ENCODE measurements at regions not wholly inside any gene's neighbourhood (a gene's known extent, or its start where the extent isn't known, plus 50 kb on each side); places are given as distances from the start of the nearest gene placed in this dataset.
A peak's percentile ranks its signal among the peaks of the same experiment; 100 is the strongest.

DNA sequence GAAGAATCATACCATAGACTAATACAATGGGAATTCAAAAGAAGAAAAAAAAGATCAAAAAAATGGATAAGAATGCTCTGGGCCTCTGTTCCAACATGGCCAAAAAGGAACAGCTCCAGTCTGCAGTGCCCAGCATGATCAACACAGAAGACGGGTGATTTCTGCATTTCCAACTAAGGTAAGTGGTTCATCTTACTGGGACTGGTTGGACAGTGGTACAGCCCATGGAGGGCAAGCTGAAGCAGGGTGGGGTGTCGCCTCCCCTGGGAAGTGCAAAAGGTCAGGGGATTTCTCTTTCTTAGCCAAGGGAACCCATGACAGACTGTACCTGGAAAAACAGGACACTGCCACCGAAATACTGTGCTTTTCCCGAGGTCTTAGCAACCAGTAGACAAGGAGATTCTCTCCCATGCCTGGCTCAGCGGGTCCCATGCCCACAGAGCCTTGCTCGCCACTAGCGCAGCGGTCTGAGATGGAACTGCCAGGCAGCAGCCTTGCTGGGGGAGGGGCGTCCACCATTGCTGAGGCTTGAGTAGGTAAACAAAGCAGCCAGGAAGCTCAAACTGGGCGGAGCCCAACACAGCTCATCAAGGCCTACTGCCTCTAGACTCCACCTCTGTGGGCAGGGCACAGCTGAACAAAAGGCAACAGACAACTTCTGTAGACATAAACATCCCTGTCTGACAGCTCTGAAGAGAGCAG lies 428.4 kb downstream of the MN1 start:
- TF ChIP-seq EP300 (IDR thresholded peaks at IDR 0.05; ENCODE audit: borderline replicate concordance in 1 of 2, low read depth in 2 of 2, low read length in 2 of 2) (no peak), RAD21 (IDR thresholded peaks at IDR 0.05 in 1 of 2, conservative IDR thresholded peaks at IDR 0.05 in 1 of 2; ENCODE audit: low read depth in 2 of 2, low read length in 2 of 2) (peak; percentile 45 to 56; a peak in 3 of 4 replicates), EZH2 (IDR thresholded peaks at IDR 0.05; ENCODE audit: low read depth, low read length, severe bottlenecking) (no peak), RNF2 (IDR thresholded peaks at IDR 0.05; ENCODE audit: borderline replicate concordance, low read depth, low read length, missing control alignments, poor library complexity, severe bottlenecking) (no peak), POLR2AphosphoS5 (IDR thresholded peaks at IDR 0.05; ENCODE audit: low read depth, low read length) (no peak), EGR1 (IDR thresholded peaks at IDR 0.05; ENCODE audit: borderline replicate concordance, low read depth, low read length) (no peak)

Measured in H1 (cell line).